Hematopoietic multipotent progenitor cell treated with erythropoietin and hydrocortisone succinate and interleukin-3 and kit ligand, for 15 days (in vitro differentiated cells): ENCODE measurements at regions not wholly inside any gene's neighbourhood (a gene's known extent, or its start where the extent isn't known, plus 50 kb on each side); places are given as distances from the start of the nearest gene placed in this dataset.

Experiments
- DNase-seq: peaks from one replicate; pipeline ENCODE4 v3.0.0-alpha.2; 2015; ENCODE audit warnings: low spot score

GRCh38 chr9:78563269-78563668 is 266.3 kb downstream of the PSAT1 start:
- no peak for DNase-seq

- DNase-seq, result no peak
Measured at GRCh38 chr9:78565481-78565880, 268.6 kb downstream of the PSAT1 start.

- DNase-seq, result no peak
Measured at GRCh38 chr9:78566521-78566920, 269.6 kb downstream of the PSAT1 start.

DNA sequence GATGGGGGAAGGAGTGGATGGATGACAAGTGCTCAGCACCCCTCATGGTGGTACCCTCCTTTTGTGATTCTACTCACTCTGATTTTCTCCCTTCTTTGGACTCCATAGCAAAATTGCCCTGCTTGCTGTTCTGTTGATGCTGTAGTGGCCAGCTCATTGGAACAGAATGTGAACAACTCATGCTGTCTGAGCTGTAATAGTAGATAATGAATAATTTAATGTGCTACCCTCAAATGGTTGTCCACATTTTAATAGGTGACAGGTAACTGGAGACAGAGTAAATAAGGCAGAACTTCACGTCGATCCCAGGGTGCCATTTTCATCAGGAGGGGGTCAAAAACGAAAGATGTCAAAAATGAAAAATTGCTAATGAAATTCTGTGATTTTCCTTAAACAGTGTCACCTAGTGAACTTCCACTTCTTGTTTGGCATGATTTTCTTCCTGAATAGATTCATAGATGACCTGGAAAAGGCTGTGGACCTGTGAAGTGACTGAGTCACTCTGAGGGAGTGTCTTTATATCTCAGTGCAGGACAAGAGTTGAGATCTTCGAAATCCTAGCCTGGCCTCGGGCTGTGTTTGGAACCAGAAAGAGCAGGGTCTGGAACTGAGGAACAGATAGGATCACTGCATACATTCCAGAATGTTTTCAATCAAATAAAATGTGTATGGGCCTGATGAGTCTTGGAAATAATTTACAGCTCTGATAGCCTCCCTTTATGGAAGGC is 270.2 kb downstream of the PSAT1 start:
- DNase-seq, result no peak

DNA sequence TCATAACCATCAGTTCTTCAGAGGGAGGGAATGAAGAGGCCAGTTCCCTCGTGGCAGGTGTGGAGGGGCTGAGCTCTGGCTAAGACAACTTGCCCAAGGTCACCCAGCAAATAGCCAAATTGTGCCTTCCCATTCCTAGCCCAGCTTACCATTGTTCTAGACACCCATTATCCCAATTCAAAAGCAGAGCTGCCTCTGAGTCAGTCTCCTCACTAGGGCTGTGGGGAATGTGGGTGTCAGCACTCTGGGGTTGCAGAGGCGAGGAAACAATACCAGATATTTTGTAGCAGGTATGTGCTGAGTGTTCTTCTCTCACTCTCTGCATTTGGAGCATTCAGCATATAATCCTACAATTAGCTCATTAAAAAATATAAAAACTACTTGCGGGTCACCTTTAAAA is 270.8 kb downstream of the PSAT1 start:
- DNase-seq, result no peak

DNA sequence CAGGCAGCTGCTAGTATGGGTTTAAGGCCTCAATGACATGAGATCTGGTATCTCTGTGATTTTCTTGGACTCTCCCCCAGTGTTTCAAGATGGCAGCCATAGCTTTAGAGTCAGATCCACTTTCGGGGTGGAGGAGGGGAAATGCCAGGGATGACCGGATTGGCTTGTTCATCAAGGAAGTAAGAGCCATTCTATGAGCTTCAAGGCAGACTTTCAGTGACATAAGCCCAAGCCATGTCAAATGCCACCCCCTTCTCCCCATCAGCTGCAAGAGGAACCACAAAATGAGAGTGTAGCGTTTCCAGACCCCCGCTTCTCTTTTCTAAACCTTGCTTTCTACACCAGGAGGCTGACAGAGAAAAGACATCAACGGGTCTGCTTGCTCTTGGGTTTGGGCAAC is 271.8 kb downstream of the PSAT1 start:
- DNase-seq, result no peak

DNA sequence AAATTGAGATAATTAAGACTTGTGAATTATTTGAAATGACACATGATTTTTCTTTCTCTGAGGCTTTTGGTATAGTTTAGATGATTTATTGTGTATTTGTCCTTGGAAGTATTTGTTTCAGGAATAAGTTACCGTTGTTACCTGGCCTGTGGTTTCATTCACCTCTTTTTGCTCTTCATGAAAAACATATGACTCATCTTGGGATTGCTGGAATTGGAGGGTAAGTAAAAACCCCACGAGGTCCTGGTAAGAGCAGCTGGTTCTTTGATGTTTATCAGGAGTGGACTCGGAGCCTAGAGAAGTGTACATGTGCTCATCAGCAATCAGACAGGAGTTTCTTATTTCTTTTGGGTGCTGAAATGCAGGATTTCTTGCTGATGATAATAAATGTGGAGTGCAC is 275.3 kb downstream of the PSAT1 start:
- DNase-seq, result no peak

GRCh38 chr9:78573205-78573604 is 276.3 kb downstream of the PSAT1 start:
- no peak for DNase-seq

DNA sequence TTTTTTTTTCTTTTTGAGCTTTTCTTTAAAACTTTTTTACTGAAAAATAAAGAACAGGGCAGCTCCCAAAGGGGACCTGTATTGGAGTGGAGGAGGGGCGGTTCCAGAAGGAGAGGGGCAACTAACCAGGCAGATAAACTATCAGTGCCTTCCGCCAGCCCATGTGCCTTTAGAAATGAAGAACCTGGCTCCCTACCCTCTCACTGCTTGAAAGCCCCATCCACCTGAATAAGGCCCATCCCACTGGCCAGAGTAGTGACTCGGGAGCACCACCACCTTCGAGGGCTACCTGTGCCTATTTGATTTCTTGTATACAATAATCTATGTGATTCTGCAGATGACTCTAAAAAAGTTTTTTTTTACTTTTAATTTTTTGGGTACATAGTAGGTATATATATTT is 276.7 kb downstream of the PSAT1 start:
- no peak for DNase-seq

DNA sequence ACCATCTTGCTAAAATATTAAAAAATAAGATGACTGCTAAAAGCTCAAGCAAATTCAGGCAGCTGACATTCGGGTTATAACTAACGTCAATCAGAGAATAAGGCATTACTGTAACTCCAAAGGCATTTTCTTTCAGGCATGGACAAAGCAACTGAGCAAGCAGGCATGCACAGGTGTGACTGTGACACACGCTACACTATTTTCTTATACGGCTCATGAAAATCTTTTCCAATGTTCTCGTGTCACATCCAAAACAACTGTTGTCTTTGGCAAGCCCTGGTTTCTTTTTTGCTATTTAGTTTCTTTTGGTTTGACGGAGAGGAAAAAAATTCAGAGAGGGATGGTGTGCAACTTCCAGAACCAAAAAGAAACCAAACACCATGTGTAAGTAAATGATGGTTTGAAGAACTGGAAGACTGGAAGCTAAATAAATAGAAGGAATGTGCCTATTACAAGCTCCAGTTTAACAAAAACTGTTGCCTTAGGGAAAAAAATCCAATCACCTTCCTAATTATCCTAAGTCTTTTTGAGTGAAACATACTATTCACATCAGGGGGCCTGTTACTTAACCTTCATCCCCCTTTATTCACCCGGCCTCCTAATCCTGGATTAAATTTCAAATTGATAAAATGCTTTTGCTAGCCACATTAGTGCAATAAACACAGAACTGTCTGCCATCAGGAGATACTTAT is 277.6 kb downstream of the PSAT1 start:
- DNase-seq, result no peak

DNA sequence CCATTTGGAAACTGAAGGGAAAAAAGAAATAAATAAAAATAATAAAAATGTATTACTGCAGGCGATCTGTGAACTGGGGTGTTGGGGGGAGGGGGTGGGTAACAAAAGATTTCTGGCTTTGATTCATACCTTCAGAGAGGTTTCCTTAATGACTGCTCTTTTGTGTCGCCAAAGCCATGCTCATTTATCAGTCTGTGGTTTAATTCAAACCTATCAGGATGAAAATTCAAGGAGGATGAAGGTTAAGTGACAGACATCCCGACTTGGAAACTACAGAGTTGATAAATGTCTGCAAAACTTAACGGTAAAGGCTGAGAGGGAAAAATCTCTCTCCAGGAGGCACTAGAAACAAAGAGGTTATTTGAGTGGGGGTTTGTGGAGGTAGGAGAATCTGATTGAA is 278.2 kb downstream of the PSAT1 start:
- DNase-seq, result no peak

GRCh38 chr9:78575771-78576170 is 278.8 kb downstream of the PSAT1 start:
- DNase-seq, result no peak

GRCh38 chr9:78577156-78577906 is 280.4 kb downstream of the PSAT1 start:
- DNase-seq, result no peak

- no peak for DNase-seq
Measured at GRCh38 chr9:78578072-78578471, 281.1 kb downstream of the PSAT1 start.

- no peak for DNase-seq
Measured at GRCh38 chr9:78582821-78583220, 285.9 kb downstream of the PSAT1 start.

- no peak for DNase-seq
Measured at GRCh38 chr9:78584589-78584988, 287.7 kb downstream of the PSAT1 start.

DNA sequence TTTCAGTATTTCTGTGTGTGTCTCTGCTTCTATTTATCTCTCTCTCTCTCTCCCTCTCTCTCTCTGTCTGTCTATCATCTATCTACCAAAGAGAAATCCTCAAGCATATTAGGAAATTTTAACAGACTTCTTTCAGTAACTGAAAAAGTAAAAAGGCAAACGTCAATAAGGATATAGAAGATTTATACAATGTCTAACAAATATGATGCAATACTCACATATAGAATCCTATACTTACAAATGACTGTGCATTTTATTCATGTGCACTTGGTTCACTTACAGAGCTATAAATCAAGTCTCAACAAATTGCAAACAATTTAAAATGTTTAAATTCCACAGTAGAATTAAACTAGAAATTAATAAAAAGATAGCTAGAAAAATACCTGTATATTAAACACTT is 289.0 kb downstream of the PSAT1 start:
- no peak for DNase-seq

GRCh38 chr9:78590068-78590467 is 293.1 kb downstream of the PSAT1 start:
- no peak for DNase-seq

DNA sequence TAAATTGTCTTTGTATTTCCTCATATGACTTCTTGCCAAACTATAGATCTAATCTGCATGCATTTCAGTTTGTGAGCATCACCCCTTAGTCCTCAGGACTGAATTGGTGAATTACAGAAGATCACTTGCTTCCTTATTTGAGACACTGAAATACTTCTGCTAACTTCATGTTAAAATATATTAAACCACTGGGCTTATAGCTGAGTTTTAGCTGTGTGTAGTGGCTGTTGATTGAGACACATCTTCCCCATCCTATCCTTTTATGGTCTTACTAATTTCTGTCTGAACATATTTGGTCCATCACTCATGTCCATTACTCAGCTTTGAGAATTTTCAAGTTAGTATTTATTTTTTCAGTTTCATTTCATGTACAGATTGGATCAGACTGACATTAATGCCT is 295.9 kb downstream of the PSAT1 start:
- no peak for DNase-seq

DNA sequence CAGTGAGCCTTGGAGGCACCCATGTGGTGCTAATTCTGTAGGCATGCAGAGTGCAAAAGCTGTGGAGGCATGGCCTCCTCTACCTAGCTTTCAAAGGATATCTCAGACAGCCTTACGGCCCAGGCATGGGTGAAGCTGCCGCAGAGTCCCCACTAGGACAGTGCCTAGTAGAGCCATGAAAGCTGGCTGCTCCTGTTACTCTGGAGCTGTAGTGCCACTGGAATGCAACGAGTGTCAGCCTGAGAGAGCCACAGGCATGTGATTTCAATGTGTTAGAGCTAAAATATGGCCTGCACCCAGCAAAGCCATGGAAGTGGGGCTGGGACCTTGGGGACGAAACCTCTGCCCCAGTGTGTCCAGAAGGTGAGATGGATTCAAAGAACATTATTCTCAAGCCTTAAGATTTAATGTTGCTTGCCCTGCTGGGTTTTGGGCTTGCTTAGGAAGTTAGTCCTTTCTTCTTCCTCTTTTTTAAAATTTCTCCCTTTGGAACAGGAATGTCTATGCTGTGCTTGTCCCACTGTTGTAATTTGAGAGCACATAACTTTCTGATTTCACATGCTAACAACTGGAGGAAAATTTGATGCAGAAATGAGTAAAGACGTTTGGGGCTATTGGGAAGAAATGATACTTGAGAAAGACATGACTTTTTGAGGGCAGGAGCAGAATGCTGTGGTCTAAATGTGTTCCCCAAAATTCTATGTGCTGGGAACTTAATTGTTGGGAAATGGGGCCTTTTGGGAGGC is 298.4 kb downstream of the PSAT1 start:
- no peak for DNase-seq

- DNase-seq, result no peak
Measured at GRCh38 chr9:78596346-78596745, 299.4 kb downstream of the PSAT1 start.

- DNase-seq, result no peak
Measured at GRCh38 chr9:78598120-78598519, 301.2 kb downstream of the PSAT1 start.
